ENCODE measurements at regions not wholly inside any gene's neighbourhood (a gene's known extent, or its start where the extent isn't known, plus 50 kb on each side); places are given as distances from the start of the nearest gene placed in this dataset.

- H3K4me2 ChIP-seq (ENCODE audit: unreplicated experiment), result peak overlapping the region; percentile 92
Observed at GRCh38 chr1:222896630-222897526, 82.0 kb downstream of the DISP1 start.

GRCh38 chr1:222897527-222898190 lies 82.8 kb downstream of the DISP1 start:
- no peaks in the 10 kb centered on the region for H4K20me1 ChIP-seq (ENCODE audit: insufficient read depth)
- peaks cover 17% of the 10 kb centered on the region for H3K4me1 ChIP-seq (ENCODE audit: insufficient read depth)
- H3K27ac ChIP-seq, result peak overlapping the region; percentile 34
- no peaks in the 10 kb centered on the region for H3K9me3 ChIP-seq (ENCODE audit: low read depth)
- H3K9me2 ChIP-seq (ENCODE audit: insufficient read depth), result no peaks in the 10 kb centered on the region
- no peaks in the 10 kb centered on the region for H3K27me3 ChIP-seq (replicated peaks; ENCODE audit: insufficient read depth)
- no peaks in the 10 kb centered on the region for H3K79me2 ChIP-seq (ENCODE audit: insufficient read depth)
- in situ Hi-C loops (cut with MboI), result no loop called here
- peak overlapping the region; percentile 92 for H3K4me2 ChIP-seq (ENCODE audit: unreplicated experiment)
- H3K36me3 ChIP-seq (ENCODE audit: low read depth), result no peaks in the 10 kb centered on the region
- peak; percentile 40 for DNase-seq
- no peak for TF ChIP-seq EZH2phosphoT487 (IDR thresholded peaks at IDR 0.05; ENCODE audit: insufficient read depth, low read depth)
- TF ChIP-seq EZH2 (IDR thresholded peaks at IDR 0.05; ENCODE audit: insufficient read depth, poor library complexity, severe bottlenecking), result no peak
- H2AFZ ChIP-seq, result peak overlapping the region; percentile 81
- WGBS, 2 experiments (ENCODE audit: low coverage in 1 of 2, low lambda C conversion rate in 2 of 2, missing lambda C conversion rate in 2 of 2), result 1% methylated on average over 4 of the region's 4 CpGs
- peak overlapping the region; percentile 77 for H3K4me3 ChIP-seq
- no peaks in the 10 kb centered on the region for H3F3A ChIP-seq (ENCODE audit: insufficient read depth)
- H3K9ac ChIP-seq, result peak overlapping the region; percentile 79

More at GRCh38 chr1:222896630-222897526, 82.0 kb downstream of the DISP1 start:
- Histone ChIP-seq H2AFZ (0 out of 2 replicates have a peak overlapping the region, but pooled peaks have one; percentile 12), H3K9me2 (ENCODE audit: insufficient read depth) (no peaks in the 10 kb centered on the region), H3K27me3 (replicated peaks; ENCODE audit: insufficient read depth) (no peaks in the 10 kb centered on the region), H3K4me1 (ENCODE audit: insufficient read depth) (peaks cover 18% of the 10 kb centered on the region), H3K36me3 (ENCODE audit: low read depth) (no peaks in the 10 kb centered on the region), H3K79me2 (ENCODE audit: insufficient read depth) (no peaks in the 10 kb centered on the region), H3K4me3 (peak overlapping the region; percentile 77), H4K20me1 (ENCODE audit: insufficient read depth) (no peaks in the 10 kb centered on the region), H3K9ac (peak overlapping the region; percentile 79), H3K9me3 (ENCODE audit: low read depth) (no peaks in the 10 kb centered on the region), H3F3A (ENCODE audit: insufficient read depth) (no peaks in the 10 kb centered on the region), H3K27ac (no peak overlapping the region)
- WGBS, 2 experiments (ENCODE audit: low coverage in 1 of 2, low lambda C conversion rate in 2 of 2, missing lambda C conversion rate in 2 of 2), result 72 to 73% methylated on average over 3 of the region's 3 CpGs
- peak; percentile 61 for DNase-seq
- in situ Hi-C loops (cut with MboI), result no loop called here
- TF ChIP-seq EZH2 (IDR thresholded peaks at IDR 0.05; ENCODE audit: insufficient read depth, poor library complexity, severe bottlenecking), result no peak
- no peak for TF ChIP-seq EZH2phosphoT487 (IDR thresholded peaks at IDR 0.05; ENCODE audit: insufficient read depth, low read depth)

GRCh38 chr1:222898191-222898527 lies 83.3 kb downstream of the DISP1 start:
- 5 to 14% methylated on average over 1 of the region's 1 CpG for WGBS, 2 experiments (ENCODE audit: low coverage in 1 of 2, low lambda C conversion rate in 2 of 2, missing lambda C conversion rate in 2 of 2)
- H3K9ac ChIP-seq, result peak overlapping the region; percentile 79
- no peaks in the 10 kb centered on the region for H3K79me2 ChIP-seq (ENCODE audit: insufficient read depth)
- H3K4me2 ChIP-seq (ENCODE audit: unreplicated experiment), result peak overlapping the region; percentile 92
- peaks cover 17% of the 10 kb centered on the region for H3K4me1 ChIP-seq (ENCODE audit: insufficient read depth)
- in situ Hi-C loops (cut with MboI), result no loop called here
- H3K36me3 ChIP-seq (ENCODE audit: low read depth), result no peaks in the 10 kb centered on the region
- peak overlapping the region; percentile 34 for H3K27ac ChIP-seq
- H3K4me3 ChIP-seq, result peak overlapping the region; percentile 77
- H4K20me1 ChIP-seq (ENCODE audit: insufficient read depth), result no peaks in the 10 kb centered on the region
- TF ChIP-seq EZH2phosphoT487 (IDR thresholded peaks at IDR 0.05; ENCODE audit: insufficient read depth, low read depth) (no peak), EZH2 (IDR thresholded peaks at IDR 0.05; ENCODE audit: insufficient read depth, poor library complexity, severe bottlenecking) (no peak)
- H3K9me2 ChIP-seq (ENCODE audit: insufficient read depth), result no peaks in the 10 kb centered on the region
- peak overlapping the region; percentile 81 for H2AFZ ChIP-seq
- H3K27me3 ChIP-seq (replicated peaks; ENCODE audit: insufficient read depth), result no peaks in the 10 kb centered on the region
- H3F3A ChIP-seq (ENCODE audit: insufficient read depth), result no peaks in the 10 kb centered on the region
- peak; percentile 29 for DNase-seq
- no peaks in the 10 kb centered on the region for H3K9me3 ChIP-seq (ENCODE audit: low read depth)

- no peaks in the 10 kb centered on the region for H3K79me2 ChIP-seq (ENCODE audit: insufficient read depth)
- H3K36me3 ChIP-seq (ENCODE audit: low read depth), result no peaks in the 10 kb centered on the region
- H3K27ac ChIP-seq, result no peak overlapping the region
- in situ Hi-C loops (cut with MboI), result no loop called here
- no peaks in the 10 kb centered on the region for H3K9me2 ChIP-seq (ENCODE audit: insufficient read depth)
- no peaks in the 10 kb centered on the region for H3K27me3 ChIP-seq (replicated peaks; ENCODE audit: insufficient read depth)
- no peak overlapping the region for H3K4me3 ChIP-seq
- WGBS, 2 experiments (ENCODE audit: low coverage in 1 of 2, low lambda C conversion rate in 2 of 2, missing lambda C conversion rate in 2 of 2), result 79 to 90% methylated on average over 4 of the region's 4 CpGs
- no peaks in the 10 kb centered on the region for H3K9me3 ChIP-seq (ENCODE audit: low read depth)
- no peaks in the 10 kb centered on the region for H4K20me1 ChIP-seq (ENCODE audit: insufficient read depth)
- TF ChIP-seq EZH2phosphoT487 (IDR thresholded peaks at IDR 0.05; ENCODE audit: insufficient read depth, low read depth), result no peak
- no peak for TF ChIP-seq EZH2 (IDR thresholded peaks at IDR 0.05; ENCODE audit: insufficient read depth, poor library complexity, severe bottlenecking)
- H3K9ac ChIP-seq, result no peak overlapping the region
- no peak overlapping the region for H3K4me2 ChIP-seq (ENCODE audit: unreplicated experiment)
- H3K4me1 ChIP-seq (ENCODE audit: insufficient read depth), result peaks cover 17% of the 10 kb centered on the region
- no peak overlapping the region for H2AFZ ChIP-seq
- DNase-seq, result no peak
- no peaks in the 10 kb centered on the region for H3F3A ChIP-seq (ENCODE audit: insufficient read depth)
Observed at GRCh38 chr1:222899471-222899870, 84.6 kb downstream of the DISP1 start.
